HG03175 (cell line): ENCODE measurements at regions not wholly inside any gene's neighbourhood (a gene's known extent, or its start where the extent isn't known, plus 50 kb on each side); places are given as distances from the start of the nearest gene placed in this dataset.

ENCODE experiments used
- ATAC-seq: cut with Tn5 transposase; IDR thresholded peaks from one replicate; pipeline ENCODE4 v1.9.1; 2021; ENCODE audit warnings: mild to moderate bottlenecking, moderate library complexity; ENCODE audit not compliant: unreplicated experiment

- ATAC-seq, result no peak
These were observed 304.4 kb upstream of the ADGRL2 start for GRCh38 chr1:81496349-81496748.

- no peak for ATAC-seq
These were observed 307.4 kb upstream of the ADGRL2 start for GRCh38 chr1:81493102-81493869.

GRCh38 chr1:81492628-81493027, 308.1 kb upstream of the ADGRL2 start:
- no peak for ATAC-seq

GRCh38 chr1:81490614-81491013, 310.1 kb upstream of the ADGRL2 start:
- ATAC-seq, result no peak

- ATAC-seq, result no peak
These were observed 311.3 kb upstream of the ADGRL2 start for GRCh38 chr1:81489372-81489934.

- ATAC-seq, result no peak
These were observed 316.4 kb upstream of the ADGRL2 start for GRCh38 chr1:81484284-81484683.

- ATAC-seq, result no peak
These were observed 322.5 kb upstream of the ADGRL2 start for GRCh38 chr1:81478219-81478618.

- ATAC-seq, result no peak
These were observed 323.0 kb upstream of the ADGRL2 start for GRCh38 chr1:81477710-81478109.

GRCh38 chr1:81472387-81472786, 328.3 kb upstream of the ADGRL2 start:
- no peak for ATAC-seq

- no peak for ATAC-seq
These were observed 329.5 kb upstream of the ADGRL2 start for GRCh38 chr1:81471255-81471654.

- ATAC-seq, result no peak
These were observed 330.5 kb upstream of the ADGRL2 start for GRCh38 chr1:81470275-81470674.

GRCh38 chr1:81467383-81467782, 333.4 kb upstream of the ADGRL2 start:
- no peak for ATAC-seq

- no peak for ATAC-seq
These were observed 333.8 kb upstream of the ADGRL2 start for GRCh38 chr1:81466961-81467360.

GRCh38 chr1:81463936-81464837, 336.5 kb upstream of the ADGRL2 start:
- ATAC-seq, result no peak

GRCh38 chr1:81459043-81459442, 341.7 kb upstream of the ADGRL2 start:
- no peak for ATAC-seq

- no peak for ATAC-seq
These were observed 342.5 kb upstream of the ADGRL2 start for GRCh38 chr1:81458186-81458585.

- ATAC-seq, result no peak
These were observed 345.3 kb upstream of the ADGRL2 start for GRCh38 chr1:81455481-81455880.

- ATAC-seq, result no peak
These were observed 346.8 kb upstream of the ADGRL2 start for GRCh38 chr1:81453971-81454370.

GRCh38 chr1:81453367-81453703, 347.4 kb upstream of the ADGRL2 start:
- ATAC-seq, result no peak

GRCh38 chr1:81452693-81453366, 347.9 kb upstream of the ADGRL2 start:
- no peak for ATAC-seq

GRCh38 chr1:81449786-81450185, 350.9 kb upstream of the ADGRL2 start:
- no peak for ATAC-seq
